ENCODE measurements at regions not wholly inside any gene's neighbourhood (a gene's known extent, or its start where the extent isn't known, plus 50 kb on each side); places are given as distances from the start of the nearest gene placed in this dataset.

GRCh38 chr2:36238106-36238505 is 117.5 kb upstream of the CRIM1 start:
- no peak overlapping the region for H3K27ac ChIP-seq (ENCODE audit: insufficient read depth, low read depth, low read length, poor library complexity, severe bottlenecking)
- WGBS, 2 experiments: 92 to 94% methylated on average over 5 to 6 of the region's 6 CpGs
- no peaks in the 10 kb centered on the region for H3K9me3 ChIP-seq (ENCODE audit: control insufficient read depth, low read length)
- no peaks in the 10 kb centered on the region for H3K36me3 ChIP-seq (ENCODE audit: control insufficient read depth, insufficient read depth, low read length)
- no peaks in the 10 kb centered on the region for H3K27me3 ChIP-seq (ENCODE audit: control insufficient read depth, insufficient read depth, low read length, poor library complexity, severe bottlenecking)
- no peak overlapping the region for H3K4me3 ChIP-seq (ENCODE audit: insufficient read depth, low read depth, low read length)
- H3K4me1 ChIP-seq (ENCODE audit: control insufficient read depth, insufficient read depth, low read length): no peaks in the 10 kb centered on the region

- no peaks in the 10 kb centered on the region for H3K4me1 ChIP-seq (ENCODE audit: control insufficient read depth, insufficient read depth, low read length)
- H3K27ac ChIP-seq (ENCODE audit: insufficient read depth, low read depth, low read length, poor library complexity, severe bottlenecking): no peak overlapping the region
- H3K4me3 ChIP-seq (ENCODE audit: insufficient read depth, low read depth, low read length): no peak overlapping the region
- no peaks in the 10 kb centered on the region for H3K9me3 ChIP-seq (ENCODE audit: control insufficient read depth, low read length)
- H3K27me3 ChIP-seq (ENCODE audit: control insufficient read depth, insufficient read depth, low read length, poor library complexity, severe bottlenecking): no peaks in the 10 kb centered on the region
- no peaks in the 10 kb centered on the region for H3K36me3 ChIP-seq (ENCODE audit: control insufficient read depth, insufficient read depth, low read length)
Measured at GRCh38 chr2:36235882-36236281, 119.7 kb upstream of the CRIM1 start.

DNA sequence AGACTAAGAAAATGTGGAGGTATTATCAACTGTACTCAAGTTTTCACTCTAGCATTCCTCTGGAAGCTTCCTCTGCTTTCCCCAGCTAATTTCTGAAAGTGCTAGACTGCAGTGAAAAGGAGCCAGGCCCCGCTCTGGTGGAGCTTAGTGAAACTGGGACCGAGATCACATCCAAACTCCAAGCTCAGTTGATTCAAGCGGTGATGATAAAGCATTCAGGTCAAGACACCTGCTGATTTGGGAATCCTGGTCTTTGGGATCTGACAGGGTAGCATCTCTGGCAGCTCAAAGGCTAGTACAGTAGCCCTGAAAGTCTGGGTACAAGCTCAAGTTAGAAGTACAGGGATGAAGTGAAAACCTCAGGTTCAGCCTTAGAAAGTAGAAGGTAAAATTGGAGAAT is 120.2 kb upstream of the CRIM1 start:
- H3K27ac ChIP-seq (ENCODE audit: insufficient read depth, low read depth, low read length, poor library complexity, severe bottlenecking): no peak overlapping the region
- H3K36me3 ChIP-seq (ENCODE audit: control insufficient read depth, insufficient read depth, low read length): no peaks in the 10 kb centered on the region
- 73 to 77% methylated on average over 3 of the region's 3 CpGs for WGBS, 2 experiments
- H3K4me3 ChIP-seq (ENCODE audit: insufficient read depth, low read depth, low read length): no peak overlapping the region
- H3K4me1 ChIP-seq (ENCODE audit: control insufficient read depth, insufficient read depth, low read length): no peaks in the 10 kb centered on the region
- no peaks in the 10 kb centered on the region for H3K27me3 ChIP-seq (ENCODE audit: control insufficient read depth, insufficient read depth, low read length, poor library complexity, severe bottlenecking)
- H3K9me3 ChIP-seq (ENCODE audit: control insufficient read depth, low read length): no peaks in the 10 kb centered on the region

GRCh38 chr2:36223259-36223658 is 132.3 kb upstream of the CRIM1 start:
- Histone ChIP-seq H3K27ac (ENCODE audit: insufficient read depth, low read depth, low read length, poor library complexity, severe bottlenecking) (no peak overlapping the region), H3K4me1 (ENCODE audit: control insufficient read depth, insufficient read depth, low read length) (no peaks in the 10 kb centered on the region), H3K27me3 (ENCODE audit: control insufficient read depth, insufficient read depth, low read length, poor library complexity, severe bottlenecking) (no peaks in the 10 kb centered on the region), H3K36me3 (ENCODE audit: control insufficient read depth, insufficient read depth, low read length) (no peaks in the 10 kb centered on the region), H3K9me3 (ENCODE audit: control insufficient read depth, low read length) (no peaks in the 10 kb centered on the region), H3K4me3 (ENCODE audit: insufficient read depth, low read depth, low read length) (no peak overlapping the region)
- 58 to 61% methylated on average over 3 of the region's 3 CpGs for WGBS, 2 experiments

DNA sequence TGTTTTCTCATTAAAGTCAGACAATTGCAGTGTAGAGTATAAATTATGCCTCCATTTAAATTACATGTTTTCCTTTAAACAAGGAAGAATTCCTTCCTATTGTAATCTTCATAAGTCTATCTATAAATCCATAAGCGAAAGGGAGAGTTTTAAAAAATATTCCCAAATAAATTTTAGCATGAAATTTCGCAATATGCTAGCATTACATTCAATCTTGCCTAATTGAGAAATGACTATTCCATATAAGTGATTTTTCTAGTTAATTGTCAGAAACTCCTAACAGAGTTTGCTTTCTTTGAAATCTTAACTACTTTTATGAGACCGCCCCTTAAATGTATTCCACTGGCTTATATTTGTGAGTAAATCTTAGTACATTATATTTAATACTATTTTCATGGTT is 133.1 kb upstream of the CRIM1 start:
- Histone ChIP-seq H3K27ac (ENCODE audit: insufficient read depth, low read depth, low read length, poor library complexity, severe bottlenecking) (no peak overlapping the region), H3K9me3 (ENCODE audit: control insufficient read depth, low read length) (no peaks in the 10 kb centered on the region), H3K36me3 (ENCODE audit: control insufficient read depth, insufficient read depth, low read length) (no peaks in the 10 kb centered on the region), H3K4me1 (ENCODE audit: control insufficient read depth, insufficient read depth, low read length) (no peaks in the 10 kb centered on the region), H3K27me3 (ENCODE audit: control insufficient read depth, insufficient read depth, low read length, poor library complexity, severe bottlenecking) (no peaks in the 10 kb centered on the region), H3K4me3 (ENCODE audit: insufficient read depth, low read depth, low read length) (no peak overlapping the region)
- 100% methylated on average over 1 to 2 of the region's 3 CpGs for WGBS, 2 experiments

- Histone ChIP-seq H3K4me3 (ENCODE audit: insufficient read depth, low read depth, low read length) (no peak overlapping the region), H3K9me3 (ENCODE audit: control insufficient read depth, low read length) (no peaks in the 10 kb centered on the region), H3K4me1 (ENCODE audit: control insufficient read depth, insufficient read depth, low read length) (no peaks in the 10 kb centered on the region), H3K27ac (ENCODE audit: insufficient read depth, low read depth, low read length, poor library complexity, severe bottlenecking) (no peak overlapping the region), H3K36me3 (ENCODE audit: control insufficient read depth, insufficient read depth, low read length) (no peaks in the 10 kb centered on the region), H3K27me3 (ENCODE audit: control insufficient read depth, insufficient read depth, low read length, poor library complexity, severe bottlenecking) (no peaks in the 10 kb centered on the region)
- WGBS, 2 experiments: 38 to 39% methylated on average over 1 of the region's 2 CpGs
Measured at GRCh38 chr2:36214691-36215090, 140.9 kb upstream of the CRIM1 start.

DNA sequence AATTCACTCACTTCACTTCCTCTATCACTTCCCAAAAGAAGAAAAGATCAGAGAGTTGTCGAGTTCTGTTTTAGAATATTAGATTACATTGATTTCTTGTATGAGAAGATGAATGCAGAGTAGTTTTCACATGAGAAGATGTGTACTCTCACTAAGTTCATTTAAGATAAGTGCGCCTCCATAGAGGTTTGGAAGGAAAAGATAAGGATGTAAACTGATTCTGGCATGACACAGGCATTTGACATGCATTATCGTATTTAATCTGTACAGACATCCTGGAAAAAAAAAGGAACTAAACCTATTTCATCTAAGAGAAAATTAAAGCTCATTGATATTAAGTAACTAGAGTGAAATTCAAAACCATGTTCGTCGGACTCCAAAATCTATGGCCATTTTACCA is 152.2 kb upstream of the CRIM1 start:
- H3K27ac ChIP-seq (ENCODE audit: insufficient read depth, low read depth, low read length, poor library complexity, severe bottlenecking): no peak overlapping the region
- no peaks in the 10 kb centered on the region for H3K27me3 ChIP-seq (ENCODE audit: control insufficient read depth, insufficient read depth, low read length, poor library complexity, severe bottlenecking)
- no peaks in the 10 kb centered on the region for H3K9me3 ChIP-seq (ENCODE audit: control insufficient read depth, low read length)
- no peaks in the 10 kb centered on the region for H3K4me1 ChIP-seq (ENCODE audit: control insufficient read depth, insufficient read depth, low read length)
- no peak overlapping the region for H3K4me3 ChIP-seq (ENCODE audit: insufficient read depth, low read depth, low read length)
- no peaks in the 10 kb centered on the region for H3K36me3 ChIP-seq (ENCODE audit: control insufficient read depth, insufficient read depth, low read length)
- WGBS, 2 experiments: 86 to 95% methylated on average over 3 to 5 of the region's 5 CpGs

- Histone ChIP-seq H3K36me3 (ENCODE audit: control insufficient read depth, insufficient read depth, low read length) (no peaks in the 10 kb centered on the region), H3K9me3 (ENCODE audit: control insufficient read depth, low read length) (no peaks in the 10 kb centered on the region), H3K27me3 (ENCODE audit: control insufficient read depth, insufficient read depth, low read length, poor library complexity, severe bottlenecking) (no peaks in the 10 kb centered on the region), H3K4me3 (ENCODE audit: insufficient read depth, low read depth, low read length) (no peak overlapping the region), H3K27ac (ENCODE audit: insufficient read depth, low read depth, low read length, poor library complexity, severe bottlenecking) (no peak overlapping the region), H3K4me1 (ENCODE audit: control insufficient read depth, insufficient read depth, low read length) (no peaks in the 10 kb centered on the region)
- WGBS, 2 experiments: 88 to 92% methylated on average over 5 of the region's 5 CpGs
Measured at GRCh38 chr2:36197181-36197971, 158.2 kb upstream of the CRIM1 start.

GRCh38 chr2:36193680-36194079 is 161.9 kb upstream of the CRIM1 start:
- H3K4me3 ChIP-seq (ENCODE audit: insufficient read depth, low read depth, low read length): no peak overlapping the region
- H3K27me3 ChIP-seq (ENCODE audit: control insufficient read depth, insufficient read depth, low read length, poor library complexity, severe bottlenecking): no peaks in the 10 kb centered on the region
- no peaks in the 10 kb centered on the region for H3K36me3 ChIP-seq (ENCODE audit: control insufficient read depth, insufficient read depth, low read length)
- H3K27ac ChIP-seq (ENCODE audit: insufficient read depth, low read depth, low read length, poor library complexity, severe bottlenecking): no peak overlapping the region
- no peaks in the 10 kb centered on the region for H3K9me3 ChIP-seq (ENCODE audit: control insufficient read depth, low read length)
- H3K4me1 ChIP-seq (ENCODE audit: control insufficient read depth, insufficient read depth, low read length): no peaks in the 10 kb centered on the region

DNA sequence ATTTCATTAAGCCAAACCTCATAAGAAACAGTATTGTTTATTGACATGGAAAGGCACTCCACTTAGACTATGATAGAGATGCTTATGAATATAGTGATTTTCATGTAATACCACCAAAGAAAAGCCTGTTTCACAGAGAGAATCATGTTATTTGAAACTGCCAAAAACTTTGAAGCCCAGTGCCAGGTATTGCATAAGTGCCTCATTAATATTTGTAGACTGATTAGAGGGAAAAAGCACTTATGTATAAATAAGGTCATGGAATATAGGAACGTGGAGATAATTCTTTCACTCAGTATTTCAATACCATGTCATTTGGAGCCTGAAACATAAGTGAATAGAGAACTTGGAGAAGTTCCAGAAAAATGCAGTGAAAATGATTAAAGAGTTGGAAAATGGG is 162.6 kb upstream of the CRIM1 start:
- H3K9me3 ChIP-seq (ENCODE audit: control insufficient read depth, low read length): no peaks in the 10 kb centered on the region
- no peaks in the 10 kb centered on the region for H3K27me3 ChIP-seq (ENCODE audit: control insufficient read depth, insufficient read depth, low read length, poor library complexity, severe bottlenecking)
- no peak overlapping the region for H3K27ac ChIP-seq (ENCODE audit: insufficient read depth, low read depth, low read length, poor library complexity, severe bottlenecking)
- 100% methylated on average over 1 of the region's 1 CpG for WGBS, 2 experiments
- no peaks in the 10 kb centered on the region for H3K4me1 ChIP-seq (ENCODE audit: control insufficient read depth, insufficient read depth, low read length)
- H3K4me3 ChIP-seq (ENCODE audit: insufficient read depth, low read depth, low read length): no peak overlapping the region
- H3K36me3 ChIP-seq (ENCODE audit: control insufficient read depth, insufficient read depth, low read length): no peaks in the 10 kb centered on the region

- Histone ChIP-seq H3K36me3 (ENCODE audit: control insufficient read depth, insufficient read depth, low read length) (no peaks in the 10 kb centered on the region), H3K4me3 (ENCODE audit: insufficient read depth, low read depth, low read length) (no peak overlapping the region), H3K4me1 (ENCODE audit: control insufficient read depth, insufficient read depth, low read length) (no peaks in the 10 kb centered on the region), H3K9me3 (ENCODE audit: control insufficient read depth, low read length) (no peaks in the 10 kb centered on the region), H3K27me3 (ENCODE audit: control insufficient read depth, insufficient read depth, low read length, poor library complexity, severe bottlenecking) (no peaks in the 10 kb centered on the region), H3K27ac (ENCODE audit: insufficient read depth, low read depth, low read length, poor library complexity, severe bottlenecking) (no peak overlapping the region)
- 100% methylated on average over 1 of the region's 1 CpG; no CpG with 5 or more reads in 1 of the 2 experiments for WGBS, 2 experiments
Measured at GRCh38 chr2:36190097-36190496, 165.5 kb upstream of the CRIM1 start.

Measured in ectodermal cell (in vitro differentiated cells).